Epithelial cell of esophagus (primary cell): ENCODE measurements at regions not wholly inside any gene's neighbourhood (a gene's known extent, or its start where the extent isn't known, plus 50 kb on each side); places are given as distances from the start of the nearest gene placed in this dataset.

ENCODE experiments used
- DNase-seq: peaks from one replicate; pipeline ENCODE4 v3.0.0; 2010; ENCODE audit warnings: low read depth
- H3K4me3 ChIP-seq: 2 replicates; pipeline ENCODE4 v1.5.1; 2011; ENCODE audit warnings: mild to moderate bottlenecking, low read length, control low read depth
- CTCF ChIP-seq: IDR thresholded peaks from 2 replicates; pipeline ENCODE4 v1.5.1; 2011; ENCODE audit warnings: low read depth, mild to moderate bottlenecking, low read length, control low read depth, inconsistent platforms; ENCODE audit not compliant: insufficient read depth; ENCODE audit errors: missing control alignments

GRCh38 chr11:42344204-42344792 is 884.8 kb upstream of the LRRC4C start:
- no peak for DNase-seq
- H3K4me3 ChIP-seq = no peak overlapping the region
- no peak for TF ChIP-seq CTCF

GRCh38 chr11:42345933-42346332 is 886.5 kb upstream of the LRRC4C start:
- H3K4me3 ChIP-seq = no peak overlapping the region
- DNase-seq = no peak
- no peak for TF ChIP-seq CTCF

- no peak overlapping the region for H3K4me3 ChIP-seq
- TF ChIP-seq CTCF = no peak
Measured at GRCh38 chr11:42363701-42364100, 904.2 kb upstream of the LRRC4C start.

GRCh38 chr11:42390116-42390515 is 921.7 kb upstream of the API5 start:
- H3K4me3 ChIP-seq = no peak overlapping the region
- DNase-seq = no peak
- TF ChIP-seq CTCF = no peak

More at GRCh38 chr11:42363701-42364100, 904.2 kb upstream of the LRRC4C start:
- no peak for DNase-seq

GRCh38 chr11:42397483-42397882 is 914.3 kb upstream of the API5 start:
- no peak for TF ChIP-seq CTCF
- DNase-seq = no peak
- H3K4me3 ChIP-seq = no peak overlapping the region

- DNase-seq = no peak
- no peak overlapping the region for H3K4me3 ChIP-seq
- no peak for TF ChIP-seq CTCF
Measured at GRCh38 chr11:42407341-42407740, 904.5 kb upstream of the API5 start.

- no peak overlapping the region for H3K4me3 ChIP-seq
- TF ChIP-seq CTCF = no peak
- DNase-seq = no peak
Measured at GRCh38 chr11:42410251-42410955, 901.4 kb upstream of the API5 start.
